CD4-positive, alpha-beta T cell treated with Interleukin-1 beta for 1 hour (primary cell): ENCODE measurements at regions not wholly inside any gene's neighbourhood (a gene's known extent, or its start where the extent isn't known, plus 50 kb on each side); places are given as distances from the start of the nearest gene placed in this dataset.

ENCODE experiments used
- DNase-seq, 2 donors: peaks; one replicate each; pipeline ENCODE4 v3.0.0-alpha.2; 2020 to 2022

DNA sequence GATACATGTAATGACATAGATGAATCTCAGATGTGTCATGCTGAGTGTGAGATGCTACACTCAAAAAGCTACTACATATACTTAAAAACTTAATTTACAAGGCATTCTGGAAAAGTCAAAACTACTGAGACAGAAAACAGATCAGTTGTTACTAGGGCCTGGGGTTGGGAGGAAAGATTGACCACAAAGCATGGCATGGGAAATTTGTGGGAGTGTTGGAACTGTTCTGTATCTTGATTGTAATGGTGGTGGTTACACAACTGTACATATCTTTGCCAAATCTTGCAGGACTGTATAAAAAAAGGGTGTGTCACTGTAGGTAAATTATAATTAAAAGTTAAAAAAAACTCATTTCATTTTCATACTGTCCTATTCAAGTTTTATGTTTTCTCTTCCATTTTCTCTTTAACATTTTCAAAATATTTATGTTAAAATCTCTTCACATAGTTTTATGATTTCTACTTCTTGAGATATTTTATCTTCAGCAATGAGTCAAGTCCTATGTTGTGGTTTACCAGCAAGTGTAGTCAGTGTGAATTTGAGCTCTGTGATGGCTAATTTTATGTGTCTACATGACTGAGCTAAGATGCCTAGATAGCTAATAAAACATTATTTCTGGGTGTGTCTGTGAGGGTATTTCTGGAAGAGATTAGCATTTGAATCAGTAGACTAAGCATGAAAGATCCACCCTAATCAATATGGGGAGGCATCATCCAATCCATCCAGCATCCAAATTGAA, 58.6 kb upstream of the VRK2 start:
- DNase-seq, result no peak

DNA sequence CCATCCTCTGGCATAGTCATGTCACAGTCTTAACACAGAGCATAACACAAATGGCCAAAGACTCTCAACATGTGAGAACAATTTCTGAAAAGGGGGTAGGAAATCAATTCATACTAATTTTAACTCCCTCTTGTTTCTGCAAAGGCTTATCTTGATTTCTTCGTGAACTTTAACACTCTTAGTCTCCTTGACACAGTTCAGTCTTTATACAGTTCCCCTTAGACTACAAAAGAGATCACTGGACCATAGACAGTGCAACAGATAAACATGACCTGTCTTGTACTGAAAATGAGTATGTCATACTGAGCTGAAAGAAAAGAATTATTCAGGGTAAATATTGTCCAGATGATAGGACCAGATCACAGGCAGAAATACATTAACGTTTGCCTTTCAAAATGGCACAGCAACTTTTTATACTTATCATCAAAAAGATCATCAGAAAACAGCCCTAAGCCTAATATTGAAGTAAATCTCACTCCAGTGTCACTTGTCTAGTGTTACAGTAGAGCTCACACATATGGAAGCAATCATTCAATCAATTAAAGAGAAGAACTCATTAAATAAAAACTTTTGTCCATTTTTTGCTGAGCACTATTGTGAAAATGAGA, 56.4 kb upstream of the VRK2 start:
- no peak for DNase-seq
